ENCODE measurements at regions not wholly inside any gene's neighbourhood (a gene's known extent, or its start where the extent isn't known, plus 50 kb on each side); places are given as distances from the start of the nearest gene placed in this dataset.
"Not testable (repeated sequence)": the region's sequence is repeated elsewhere in the genome, so short reads cannot be mapped to it uniquely, and the experiment has no call there.

DNA sequence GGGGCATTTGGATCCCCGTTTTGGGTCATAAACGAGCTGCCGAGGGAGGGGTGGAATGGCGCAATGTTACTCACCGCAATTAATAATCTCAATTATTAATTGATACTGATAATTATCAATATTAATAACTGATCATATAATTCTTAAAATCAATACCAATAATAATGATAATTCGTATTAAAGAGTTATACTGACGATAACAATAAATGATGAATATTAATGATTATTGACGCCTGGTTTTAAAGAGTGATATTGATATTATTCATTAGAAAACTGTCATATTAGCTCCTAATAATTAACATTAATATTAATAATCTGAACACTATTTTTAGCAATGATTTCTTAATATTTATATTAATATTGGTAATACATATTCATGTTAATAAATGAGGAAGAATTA lies 92.4 kb downstream of the OTOP1 start:
- intact Hi-C loops (cut with DNase I, micrococcal nuclease); ATAC-seq; DNase-seq: not testable (repeated sequence)

- intact Hi-C loops (cut with DNase I, micrococcal nuclease); ATAC-seq: not testable (repeated sequence)
Measured at GRCh38 chr4:4136621-4137020, 90.1 kb downstream of the OTOP1 start.

More at GRCh38 chr4:4136621-4137020, 90.1 kb downstream of the OTOP1 start:
- not testable (repeated sequence) for DNase-seq

Data from left colon (tissue), 2 donors.